ENCODE measurements at regions not wholly inside any gene's neighbourhood (a gene's known extent, or its start where the extent isn't known, plus 50 kb on each side); places are given as distances from the start of the nearest gene placed in this dataset.

- no peak for TF ChIP-seq POLR2A (IDR thresholded peaks at IDR 0.05)
- TF ChIP-seq CTCF (IDR thresholded peaks at IDR 0.05) = no peak
- no peak for TF ChIP-seq EP300 (IDR thresholded peaks at IDR 0.05)
- TF ChIP-seq POLR2AphosphoS5 (IDR thresholded peaks at IDR 0.05) = no peak
These were observed 191.6 kb downstream of the ANAPC10 start for GRCh38 chr4:144906181-144906925.
